SJSA1 (cell line): ENCODE measurements at regions not wholly inside any gene's neighbourhood (a gene's known extent, or its start where the extent isn't known, plus 50 kb on each side); places are given as distances from the start of the nearest gene placed in this dataset.

ENCODE experiments used
- DNase-seq, 2 experiments: peaks; one replicate each; pipeline ENCODE4 v3.0.0-alpha.2; 2015 to 2020; ENCODE audit warnings: low spot score in 2 of 2, low read depth in 1 of 2
- H3K27ac ChIP-seq: fragments of 250-450 bp; sonication (Bioruptor Pico); 2 replicates; pipeline ENCODE4 v1.5.1; 2020; ENCODE audit warnings: mild to moderate bottlenecking, moderate library complexity
- H3K27me3 ChIP-seq: fragments of 250-450 bp; sonication (Bioruptor Pico); replicated peaks from 2 replicates; pipeline ENCODE4 v1.5.1; 2020; ENCODE audit warnings: mild to moderate bottlenecking, moderate library complexity
- H3K36me3 ChIP-seq: fragments of 250-450 bp; sonication (Bioruptor Pico); 2 replicates; pipeline ENCODE4 v1.5.1; 2020; ENCODE audit warnings: mild to moderate bottlenecking
- H3K4me1 ChIP-seq: fragments of 250-450 bp; sonication (Bioruptor Pico); replicated peaks from 2 replicates; pipeline ENCODE4 v1.6.1; 2021; ENCODE audit warnings: mild to moderate bottlenecking
- H3K4me3 ChIP-seq: fragments of 250-450 bp; sonication (Bioruptor Pico); 2 replicates; pipeline ENCODE4 v1.5.1; 2020; ENCODE audit warnings: mild to moderate bottlenecking
- H3K9me3 ChIP-seq: fragments of 250-450 bp; sonication (Bioruptor Pico); replicated peaks from 2 replicates; pipeline ENCODE4 v1.5.1; 2020; ENCODE audit warnings: mild to moderate bottlenecking

- no peak for DNase-seq
- Histone ChIP-seq H3K27me3 (peaks cover 8% of the 10 kb centered on the region; the same call in 1 of the 2 replicates), H3K27ac (no peak overlapping the region), H3K9me3 (no peaks in the 10 kb centered on the region), H3K4me1 (peaks cover 11% of the 10 kb centered on the region), H3K4me3 (no peak overlapping the region), H3K36me3 (no peaks in the 10 kb centered on the region)
These were observed 76.9 kb downstream of the RTP5 start for GRCh38 chr2:241946306-241947003.

DNA sequence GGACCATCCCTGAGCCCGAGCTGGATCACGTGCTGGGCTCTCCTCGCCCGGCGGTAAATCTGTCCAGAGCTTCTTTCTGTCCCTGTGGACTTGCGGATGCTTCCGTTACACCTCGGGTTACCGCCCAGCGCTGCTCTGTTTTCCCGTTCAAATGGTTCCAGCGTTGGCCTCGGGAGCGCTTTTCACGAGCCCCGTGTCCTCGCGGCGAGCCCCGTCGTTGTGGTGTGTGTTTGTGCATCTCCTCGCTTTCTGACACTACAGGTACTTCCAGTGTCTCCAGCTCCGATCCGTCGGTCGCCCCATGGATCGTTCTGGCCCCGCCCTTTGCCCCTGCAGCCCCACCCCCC lies 77.4 kb downstream of the RTP5 start:
- Histone ChIP-seq H3K27ac (no peak overlapping the region), H3K9me3 (no peaks in the 10 kb centered on the region), H3K4me1 (peaks cover 17% of the 10 kb centered on the region), H3K4me3 (no peak overlapping the region), H3K27me3 (peaks cover 8% of the 10 kb centered on the region; the same call in 1 of the 2 replicates), H3K36me3 (no peaks in the 10 kb centered on the region)
- DNase-seq, result no peak

GRCh38 chr2:241947401-241947800 lies 77.9 kb downstream of the RTP5 start:
- no peak overlapping the region for H3K27ac ChIP-seq
- H3K27me3 ChIP-seq, result peaks cover 8% of the 10 kb centered on the region; the same call in 1 of the 2 replicates
- no peak overlapping the region for H3K4me3 ChIP-seq
- H3K9me3 ChIP-seq, result no peaks in the 10 kb centered on the region
- no peaks in the 10 kb centered on the region for H3K36me3 ChIP-seq
- DNase-seq, result no peak
- H3K4me1 ChIP-seq, result peaks cover 17% of the 10 kb centered on the region

DNA sequence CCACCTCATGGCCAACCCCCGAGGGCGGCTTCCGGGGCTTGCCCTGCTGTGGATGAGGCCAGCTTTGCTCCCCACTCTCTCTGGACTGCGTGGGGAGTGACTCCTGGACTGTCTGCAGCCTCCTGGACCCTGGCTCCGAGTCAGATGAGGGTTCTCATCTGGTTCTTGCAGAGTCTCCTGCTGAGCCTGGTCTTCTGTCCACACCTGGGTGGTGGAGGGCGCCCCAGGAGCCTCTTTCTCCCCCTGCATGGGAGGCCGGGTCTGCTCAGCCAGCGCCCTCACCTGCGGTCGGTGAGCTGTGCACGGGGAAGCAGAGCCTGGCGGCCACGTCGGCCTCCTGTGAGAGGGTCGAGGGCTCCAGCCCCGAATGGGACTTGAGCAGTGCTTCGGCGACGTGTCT lies 78.3 kb downstream of the RTP5 start:
- H3K4me3 ChIP-seq, result no peak overlapping the region
- H3K27ac ChIP-seq, result no peak overlapping the region
- no peaks in the 10 kb centered on the region for H3K9me3 ChIP-seq
- peaks cover 5% of the 10 kb centered on the region; the same call in 1 of the 2 replicates for H3K27me3 ChIP-seq
- no peak for DNase-seq
- H3K4me1 ChIP-seq, result peaks cover 17% of the 10 kb centered on the region
- no peaks in the 10 kb centered on the region for H3K36me3 ChIP-seq

DNA sequence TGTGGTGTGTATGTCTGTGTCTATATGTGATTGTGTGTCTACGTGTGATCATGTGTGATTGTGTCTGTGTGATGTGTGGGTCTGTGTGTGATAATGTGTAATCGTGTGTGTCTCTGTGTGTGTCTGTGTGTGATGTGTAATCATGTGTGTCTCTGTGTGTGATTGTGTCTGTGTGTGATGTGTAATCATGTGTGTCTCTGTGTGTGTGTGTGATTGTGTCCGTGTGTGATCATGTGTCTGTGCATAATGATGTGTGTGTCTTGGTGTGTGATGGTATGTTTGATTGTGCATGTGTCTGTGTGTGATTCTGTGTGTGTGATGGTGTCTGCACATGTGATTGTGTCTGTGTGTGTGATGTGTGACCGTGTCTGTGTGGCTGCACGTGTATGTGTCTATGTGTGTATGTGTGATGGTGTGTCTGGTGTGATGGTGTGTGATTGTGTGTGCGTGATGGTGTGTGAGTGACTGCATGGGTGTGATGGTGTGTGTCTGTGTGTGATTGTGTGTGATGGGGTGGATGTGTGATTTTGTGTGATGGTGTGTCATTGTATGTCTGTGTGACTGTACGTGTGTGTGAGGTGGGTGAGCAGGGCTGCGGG lies 78.9 kb downstream of the RTP5 start:
- Histone ChIP-seq H3K36me3 (no peaks in the 10 kb centered on the region), H3K27me3 (peaks cover 5% of the 10 kb centered on the region; the same call in 1 of the 2 replicates), H3K27ac (no peak overlapping the region), H3K4me1 (peaks cover 17% of the 10 kb centered on the region), H3K9me3 (no peaks in the 10 kb centered on the region), H3K4me3 (no peak overlapping the region)
- no peak for DNase-seq

DNA sequence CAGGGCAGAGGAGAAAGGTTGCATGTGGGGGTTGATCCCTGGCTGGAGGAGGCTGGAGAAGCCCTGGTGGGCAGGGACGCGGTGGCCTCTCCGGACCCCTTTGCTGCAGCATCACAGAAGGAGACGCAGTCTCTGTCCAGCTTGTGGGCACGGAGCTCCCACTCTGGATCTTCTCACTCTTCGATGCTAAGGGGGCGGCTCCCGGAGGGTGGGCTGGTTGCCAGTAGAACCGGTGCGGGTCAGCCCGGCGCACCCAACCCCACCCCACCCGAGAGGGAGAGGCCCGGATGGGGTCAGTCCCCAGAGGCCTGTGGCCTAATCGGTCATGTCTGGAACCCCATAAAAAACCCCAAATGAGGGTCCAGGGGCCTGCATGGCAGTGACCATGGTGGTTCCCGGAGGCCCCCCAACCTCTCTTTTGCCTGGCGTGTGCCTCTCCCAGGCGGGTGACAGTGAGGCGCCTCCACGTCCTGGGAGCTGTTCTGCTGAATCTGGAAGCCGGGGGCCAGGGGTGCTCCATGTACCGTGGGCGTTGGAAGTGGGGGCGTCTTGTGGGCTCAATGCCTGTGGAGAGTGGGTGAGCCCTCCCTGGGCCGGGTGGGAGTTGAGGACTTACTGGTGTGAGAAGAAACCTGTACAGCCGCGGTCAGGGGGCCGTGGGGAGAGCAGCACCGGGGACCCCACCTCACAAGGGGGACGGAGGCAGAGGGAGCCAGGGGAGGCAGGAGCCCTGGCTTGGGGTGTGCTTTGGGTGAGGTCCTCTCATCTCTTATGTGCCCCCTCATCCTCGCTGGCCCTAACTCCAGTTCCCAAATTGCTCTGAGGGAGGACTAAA lies 79.6 kb downstream of the RTP5 start:
- no peaks in the 10 kb centered on the region for H3K36me3 ChIP-seq
- H3K27me3 ChIP-seq, result peaks cover 5% of the 10 kb centered on the region; the same call in 1 of the 2 replicates
- DNase-seq, result no peak
- peaks cover 17% of the 10 kb centered on the region for H3K4me1 ChIP-seq
- no peak overlapping the region for H3K27ac ChIP-seq
- no peaks in the 10 kb centered on the region for H3K9me3 ChIP-seq
- no peak overlapping the region for H3K4me3 ChIP-seq

- Histone ChIP-seq H3K27me3 (peaks cover 5% of the 10 kb centered on the region; the same call in 1 of the 2 replicates), H3K36me3 (no peaks in the 10 kb centered on the region), H3K4me1 (peaks cover 17% of the 10 kb centered on the region), H3K27ac (no peak overlapping the region), H3K4me3 (no peak overlapping the region), H3K9me3 (no peaks in the 10 kb centered on the region)
- DNase-seq, result no peak
These were observed 80.3 kb downstream of the RTP5 start for GRCh38 chr2:241949736-241950412.

GRCh38 chr2:241950413-241951315 lies 81.1 kb downstream of the RTP5 start:
- H3K27ac ChIP-seq, result no peak overlapping the region
- no peak overlapping the region for H3K4me3 ChIP-seq
- H3K4me1 ChIP-seq, result peaks cover 17% of the 10 kb centered on the region
- no peaks in the 10 kb centered on the region for H3K9me3 ChIP-seq
- peak; percentile 65 to 84 for DNase-seq
- H3K27me3 ChIP-seq, result peaks cover 5% of the 10 kb centered on the region; the same call in 1 of the 2 replicates
- no peaks in the 10 kb centered on the region for H3K36me3 ChIP-seq

DNA sequence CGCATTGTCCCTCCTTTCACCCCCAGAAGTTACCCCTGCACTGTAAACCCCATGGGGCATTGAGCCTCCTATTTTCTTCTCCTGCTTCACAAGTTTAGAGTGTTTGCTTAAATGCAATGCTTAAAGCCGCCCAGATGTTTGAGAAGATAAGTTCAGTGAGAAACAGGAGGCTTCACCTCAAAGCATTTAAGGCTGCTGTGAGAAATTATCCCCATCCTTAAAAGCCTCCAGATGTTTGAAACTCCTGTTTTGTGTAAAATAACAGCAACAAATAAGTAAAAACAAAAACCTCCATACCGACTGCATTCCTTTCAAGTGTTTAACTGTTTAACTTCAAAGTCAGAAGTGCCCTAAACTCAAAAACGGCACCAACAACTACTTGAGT lies 81.8 kb downstream of the RTP5 start:
- H3K4me1 ChIP-seq, result peaks cover 17% of the 10 kb centered on the region

GRCh38 chr2:241951920-241952319 lies 82.4 kb downstream of the RTP5 start:
- peaks cover 5% of the 10 kb centered on the region; the same call in 1 of the 2 replicates for H3K27me3 ChIP-seq

More for the DNA sequence above, 81.8 kb downstream of the RTP5 start:
- H3K9me3 ChIP-seq, result no peaks in the 10 kb centered on the region
- H3K27ac ChIP-seq, result no peak overlapping the region
- no peaks in the 10 kb centered on the region for H3K36me3 ChIP-seq
- H3K27me3 ChIP-seq, result peaks cover 5% of the 10 kb centered on the region; the same call in 1 of the 2 replicates
- no peak overlapping the region for H3K4me3 ChIP-seq
- DNase-seq, result peak in 1 of 2 experiments; percentile 24

GRCh38 chr2:241952816-241953215 lies 83.3 kb downstream of the RTP5 start:
- no peaks in the 10 kb centered on the region for H3K9me3 ChIP-seq
- no peak overlapping the region for H3K27ac ChIP-seq
- H3K4me1 ChIP-seq, result peaks cover 17% of the 10 kb centered on the region
- H3K27me3 ChIP-seq, result peaks cover 5% of the 10 kb centered on the region; the same call in 1 of the 2 replicates
- H3K4me3 ChIP-seq, result no peak overlapping the region
- DNase-seq, result no peak
- no peaks in the 10 kb centered on the region for H3K36me3 ChIP-seq

More at GRCh38 chr2:241951920-241952319, 82.4 kb downstream of the RTP5 start:
- no peaks in the 10 kb centered on the region for H3K36me3 ChIP-seq
- H3K4me3 ChIP-seq, result no peak overlapping the region
- DNase-seq, result no peak
- H3K27ac ChIP-seq, result no peak overlapping the region
- peaks cover 17% of the 10 kb centered on the region for H3K4me1 ChIP-seq
- H3K9me3 ChIP-seq, result no peaks in the 10 kb centered on the region

DNA sequence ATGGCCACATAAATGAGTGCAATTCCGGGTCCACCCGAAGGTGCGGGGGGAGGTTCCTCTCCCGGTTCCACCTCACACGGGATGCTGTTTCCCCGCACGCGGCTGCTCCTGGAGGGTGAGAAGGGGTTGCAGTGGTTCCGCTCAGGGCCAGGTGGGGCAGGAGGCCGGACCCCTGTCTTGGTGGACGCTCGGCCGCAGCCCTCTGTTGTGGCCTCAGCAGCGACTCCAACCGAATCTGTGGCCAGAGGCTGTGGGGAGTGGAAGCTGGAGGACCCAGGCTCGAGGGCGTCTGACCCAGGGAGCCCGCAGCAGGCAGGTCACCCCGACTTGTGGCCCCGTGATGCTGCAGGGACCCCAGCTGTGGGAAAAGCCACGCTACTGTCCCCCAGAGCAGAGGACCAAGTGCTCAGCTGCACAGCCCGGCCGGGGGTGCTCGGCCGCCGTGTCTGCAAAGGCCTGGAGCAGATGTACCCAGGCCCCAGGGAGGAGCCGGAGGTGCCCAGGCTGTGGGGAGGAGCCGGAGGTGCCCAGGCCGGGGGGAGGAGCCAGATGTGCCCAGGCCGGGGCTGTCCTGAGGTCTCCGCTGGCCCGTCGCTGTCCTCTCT lies 83.9 kb downstream of the RTP5 start:
- Histone ChIP-seq H3K36me3 (no peaks in the 10 kb centered on the region), H3K27me3 (peaks cover 5% of the 10 kb centered on the region; the same call in 1 of the 2 replicates), H3K27ac (no peak overlapping the region), H3K4me3 (no peak overlapping the region), H3K9me3 (no peaks in the 10 kb centered on the region), H3K4me1 (peaks cover 17% of the 10 kb centered on the region)
- no peak for DNase-seq
